Activated CD8-positive, alpha-beta T cell treated with anti-CD3 and anti-CD28 coated beads, Interleukin-2, amount 10 ng/mL, durations not matched to agents 7 days and 5 days (primary cell): ENCODE measurements at regions not wholly inside any gene's neighbourhood (a gene's known extent, or its start where the extent isn't known, plus 50 kb on each side); places are given as distances from the start of the nearest gene placed in this dataset.

ENCODE experiments used
- ATAC-seq: fragments of 150-1000 bp; cut with Tn5 transposase; one replicate; pipeline ENCODE4 v1.10.0; 2021; ENCODE audit warnings: moderate library complexity
- CTCF ChIA-PET: fragments of 350-600 bp; sonication (Branson Sonifier 250); formaldehyde crosslinking; loops from one replicate; lab custom pipeline; 2021; ENCODE audit warnings: antibody characterized with exemption; lab: Charles Lee
- POLR2A ChIA-PET: fragments of 350-600 bp; sonication (Branson Sonifier 250); formaldehyde crosslinking; loops from one replicate; lab custom pipeline; 2021; ENCODE audit warnings: antibody characterized with exemption; lab: Charles Lee
- DNase-seq: peaks from one replicate; pipeline ENCODE4 v3.0.0-alpha.2; 2020
- H3K27ac Mint-ChIP-seq: one replicate; pipeline ENCODE4 v1.8.0; 2021; ENCODE audit warnings: mild to moderate bottlenecking, mixed read lengths
- H3K27me3 Mint-ChIP-seq: one replicate; pipeline ENCODE4 v1.8.0; 2021; ENCODE audit warnings: low read depth, mixed read lengths
- H3K36me3 Mint-ChIP-seq: one replicate; pipeline ENCODE4 v1.8.0; 2021; ENCODE audit warnings: low read depth, mixed read lengths
- H3K4me1 Mint-ChIP-seq: one replicate; pipeline ENCODE4 v1.8.0; 2021; ENCODE audit warnings: low read depth, mixed read lengths
- H3K4me3 Mint-ChIP-seq: one replicate; pipeline ENCODE4 v1.8.0; 2021; ENCODE audit warnings: mild to moderate bottlenecking, mixed read lengths
- H3K9me3 Mint-ChIP-seq: one replicate; pipeline ENCODE4 v1.8.0; 2022; ENCODE audit warnings: mixed read lengths; ENCODE audit not compliant: insufficient read depth

GRCh38 chr2:16404551-16405300 is 260.9 kb downstream of the CYRIA start:
- no peak for DNase-seq
- no peaks in the 10 kb centered on the region for H3K4me1 Mint-ChIP-seq
- H3K27me3 Mint-ChIP-seq = no peaks in the 10 kb centered on the region
- H3K9me3 Mint-ChIP-seq = no peaks in the 10 kb centered on the region
- H3K27ac Mint-ChIP-seq = no peak overlapping the region
- POLR2A ChIA-PET = no interaction called here
- H3K4me3 Mint-ChIP-seq = no peak overlapping the region
- H3K36me3 Mint-ChIP-seq = no peaks in the 10 kb centered on the region
- no peak for ATAC-seq
- CTCF ChIA-PET = no interaction called here

GRCh38 chr2:16404146-16404545 is 261.5 kb downstream of the CYRIA start:
- H3K4me1 Mint-ChIP-seq = no peaks in the 10 kb centered on the region
- H3K4me3 Mint-ChIP-seq = no peak overlapping the region
- ChIA-PET POLR2A (no interaction called here), CTCF (no interaction called here)
- no peak overlapping the region for H3K27ac Mint-ChIP-seq
- H3K27me3 Mint-ChIP-seq = no peaks in the 10 kb centered on the region
- no peak for ATAC-seq
- H3K9me3 Mint-ChIP-seq = no peaks in the 10 kb centered on the region
- no peaks in the 10 kb centered on the region for H3K36me3 Mint-ChIP-seq
- no peak for DNase-seq

DNA sequence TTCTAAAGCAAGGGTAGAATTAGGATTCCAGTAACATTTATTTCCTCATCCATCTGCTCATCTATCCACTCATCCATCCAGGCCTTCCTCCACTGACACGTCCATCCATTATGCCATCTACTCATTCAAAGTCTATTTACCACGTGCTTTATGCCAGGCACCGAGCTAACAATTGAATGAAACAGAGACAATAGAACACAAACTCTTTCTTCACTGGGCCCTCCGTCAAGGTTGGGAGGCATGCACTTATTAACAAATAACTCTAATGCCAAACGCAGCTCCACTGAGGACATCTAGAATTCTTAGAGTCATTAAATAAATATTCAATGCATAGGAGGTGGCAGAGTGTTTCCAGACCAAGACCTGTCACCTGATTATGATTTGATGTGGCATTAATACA is 262.7 kb downstream of the CYRIA start:
- ChIA-PET CTCF (no interaction called here), POLR2A (no interaction called here)
- DNase-seq = no peak
- Mint-ChIP-seq H3K9me3 (no peaks in the 10 kb centered on the region), H3K27ac (no peak overlapping the region), H3K27me3 (no peaks in the 10 kb centered on the region), H3K36me3 (no peaks in the 10 kb centered on the region), H3K4me1 (no peaks in the 10 kb centered on the region), H3K4me3 (no peak overlapping the region)
- ATAC-seq = no peak

DNA sequence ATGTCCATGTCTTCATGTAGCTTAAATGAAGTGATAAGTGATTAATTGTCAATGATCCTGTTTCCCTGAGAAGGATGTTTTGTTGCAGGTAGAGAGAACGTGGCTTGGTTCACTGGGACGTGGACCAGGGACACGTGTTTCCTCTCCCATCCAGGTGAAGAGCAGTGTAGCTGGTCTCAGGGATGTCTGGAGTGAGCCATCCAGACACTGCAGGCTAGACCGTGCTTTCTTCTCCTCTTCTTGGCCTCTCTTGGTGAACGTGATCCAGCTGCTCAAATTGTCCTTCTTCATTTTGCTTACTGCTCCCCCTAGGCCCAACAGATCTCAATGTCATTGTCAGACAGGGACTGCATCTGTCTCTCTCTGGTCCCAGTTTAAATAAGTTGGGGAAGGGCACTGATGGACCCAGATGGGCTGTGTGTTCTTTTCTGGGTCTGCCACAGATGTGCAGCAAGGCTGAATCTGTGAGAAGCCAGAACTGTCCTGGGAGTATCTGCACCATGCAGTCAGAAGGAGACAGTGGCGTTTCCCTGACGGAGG is 263.8 kb downstream of the CYRIA start:
- no peak overlapping the region for H3K27ac Mint-ChIP-seq
- ATAC-seq = no peak
- H3K4me1 Mint-ChIP-seq = no peaks in the 10 kb centered on the region
- H3K27me3 Mint-ChIP-seq = no peaks in the 10 kb centered on the region
- H3K9me3 Mint-ChIP-seq = no peaks in the 10 kb centered on the region
- POLR2A ChIA-PET = no interaction called here
- CTCF ChIA-PET = no interaction called here
- no peak for DNase-seq
- no peak overlapping the region for H3K4me3 Mint-ChIP-seq
- no peaks in the 10 kb centered on the region for H3K36me3 Mint-ChIP-seq

DNA sequence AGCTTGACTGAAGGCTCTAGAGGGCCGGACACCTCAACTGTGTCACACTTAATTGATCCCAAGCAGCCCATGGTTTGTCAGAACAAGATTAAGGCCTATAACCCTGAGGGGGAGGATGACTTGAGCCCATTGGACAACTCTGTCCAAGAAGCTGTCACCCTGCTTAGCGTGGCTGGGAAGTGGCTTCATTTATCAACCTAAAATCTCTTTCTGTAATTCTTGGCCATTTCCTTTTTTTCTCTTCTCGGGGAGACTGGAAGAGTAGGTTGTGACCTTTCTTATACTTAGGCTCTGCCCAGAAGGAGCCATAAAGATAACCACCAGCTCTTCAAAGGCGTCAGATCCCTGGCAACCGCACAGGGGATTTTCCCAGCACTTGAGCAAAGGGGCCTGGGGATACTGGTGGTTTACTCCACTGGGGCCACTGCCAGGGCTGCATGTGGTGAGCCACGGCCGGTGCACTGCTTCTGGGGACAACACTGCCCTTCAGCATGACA is 265.5 kb downstream of the CYRIA start:
- H3K27me3 Mint-ChIP-seq = no peaks in the 10 kb centered on the region
- no peak for ATAC-seq
- no peak for DNase-seq
- POLR2A ChIA-PET = no interaction called here
- H3K4me3 Mint-ChIP-seq = no peak overlapping the region
- H3K4me1 Mint-ChIP-seq = no peaks in the 10 kb centered on the region
- no peaks in the 10 kb centered on the region for H3K36me3 Mint-ChIP-seq
- H3K9me3 Mint-ChIP-seq = no peaks in the 10 kb centered on the region
- H3K27ac Mint-ChIP-seq = no peak overlapping the region
- CTCF ChIA-PET = no interaction called here

GRCh38 chr2:16398486-16399043 is 267.1 kb downstream of the CYRIA start:
- Mint-ChIP-seq H3K4me3 (no peak overlapping the region), H3K9me3 (no peaks in the 10 kb centered on the region), H3K27ac (no peak overlapping the region), H3K27me3 (no peaks in the 10 kb centered on the region), H3K4me1 (no peaks in the 10 kb centered on the region), H3K36me3 (no peaks in the 10 kb centered on the region)
- ATAC-seq = no peak
- DNase-seq = no peak
- POLR2A ChIA-PET = no interaction called here
- CTCF ChIA-PET = no interaction called here

DNA sequence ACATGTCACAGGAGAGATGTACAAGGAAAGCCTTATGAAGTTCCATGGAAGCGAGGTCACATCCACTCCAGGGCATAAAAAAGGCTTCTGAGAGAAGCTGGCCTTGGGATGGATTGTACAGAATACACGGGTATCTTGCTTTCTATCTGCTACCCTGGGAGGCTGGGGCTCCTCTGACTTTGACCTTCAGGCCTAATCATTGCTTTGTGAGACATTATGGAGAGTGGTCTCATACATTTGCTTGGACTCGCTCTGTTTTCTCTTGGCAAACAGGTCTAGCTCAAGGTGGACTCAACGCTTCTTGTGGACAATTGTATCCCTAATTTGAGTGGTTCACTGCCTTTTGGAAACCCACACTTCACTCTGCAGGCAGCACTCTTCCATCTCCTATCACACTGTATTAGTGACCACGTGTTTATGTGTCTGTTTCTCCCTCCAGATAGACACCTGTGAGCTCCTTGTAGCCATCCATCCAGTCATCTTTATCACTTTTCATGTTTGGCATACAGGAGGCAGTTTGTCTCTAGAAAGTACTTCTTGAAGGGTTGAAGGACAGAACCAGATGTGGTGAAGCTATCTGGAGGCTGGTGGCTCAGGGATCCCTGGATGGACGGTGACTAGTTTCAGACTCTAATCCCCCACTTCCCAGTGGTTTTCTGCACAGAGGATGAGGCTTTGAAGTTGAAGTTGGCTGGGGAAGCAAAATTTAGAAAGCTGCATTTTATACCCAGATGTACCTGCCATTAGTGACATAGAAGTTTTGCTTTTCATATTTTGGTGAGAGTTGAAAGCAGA is 267.8 kb downstream of the CYRIA start:
- ChIA-PET CTCF (no interaction called here), POLR2A (no interaction called here)
- Mint-ChIP-seq H3K9me3 (no peaks in the 10 kb centered on the region), H3K27ac (no peak overlapping the region), H3K27me3 (no peaks in the 10 kb centered on the region), H3K4me3 (no peak overlapping the region), H3K36me3 (no peaks in the 10 kb centered on the region), H3K4me1 (no peaks in the 10 kb centered on the region)
- no peak for ATAC-seq
- DNase-seq = no peak

- no peak for DNase-seq
- ChIA-PET CTCF (no interaction called here), POLR2A (no interaction called here)
- Mint-ChIP-seq H3K27me3 (no peaks in the 10 kb centered on the region), H3K27ac (no peak overlapping the region), H3K9me3 (no peaks in the 10 kb centered on the region), H3K4me1 (no peaks in the 10 kb centered on the region), H3K36me3 (no peaks in the 10 kb centered on the region), H3K4me3 (no peak overlapping the region)
- no peak for ATAC-seq
Observed at GRCh38 chr2:16396986-16397385, 268.6 kb downstream of the CYRIA start.

- Mint-ChIP-seq H3K9me3 (no peaks in the 10 kb centered on the region), H3K27ac (no peak overlapping the region), H3K4me3 (no peak overlapping the region), H3K27me3 (no peaks in the 10 kb centered on the region), H3K36me3 (no peaks in the 10 kb centered on the region), H3K4me1 (no peaks in the 10 kb centered on the region)
- ATAC-seq = no peak
- POLR2A ChIA-PET = no interaction called here
- CTCF ChIA-PET = no interaction called here
- no peak for DNase-seq
Observed at GRCh38 chr2:16396171-16396570, 269.5 kb downstream of the CYRIA start.

GRCh38 chr2:16395601-16396000 is 270.0 kb downstream of the CYRIA start:
- ATAC-seq = no peak
- ChIA-PET POLR2A (no interaction called here), CTCF (no interaction called here)
- no peaks in the 10 kb centered on the region for H3K9me3 Mint-ChIP-seq
- no peak overlapping the region for H3K27ac Mint-ChIP-seq
- H3K4me3 Mint-ChIP-seq = no peak overlapping the region
- DNase-seq = no peak
- no peaks in the 10 kb centered on the region for H3K4me1 Mint-ChIP-seq
- no peaks in the 10 kb centered on the region for H3K36me3 Mint-ChIP-seq
- no peaks in the 10 kb centered on the region for H3K27me3 Mint-ChIP-seq

- H3K27me3 Mint-ChIP-seq = no peaks in the 10 kb centered on the region
- no peaks in the 10 kb centered on the region for H3K9me3 Mint-ChIP-seq
- ChIA-PET POLR2A (no interaction called here), CTCF (no interaction called here)
- DNase-seq (no peak), ATAC-seq (no peak)
- no peak overlapping the region for H3K27ac Mint-ChIP-seq
- no peaks in the 10 kb centered on the region for H3K4me1 Mint-ChIP-seq
- no peaks in the 10 kb centered on the region for H3K36me3 Mint-ChIP-seq
- no peak overlapping the region for H3K4me3 Mint-ChIP-seq
Observed at GRCh38 chr2:16394986-16395550, 270.6 kb downstream of the CYRIA start.
